LNCaP clone FGC (cell line): ENCODE measurements at regions not wholly inside any gene's neighbourhood (a gene's known extent, or its start where the extent isn't known, plus 50 kb on each side); places are given as distances from the start of the nearest gene placed in this dataset.
"Not testable (repeated sequence)": the region's sequence is repeated elsewhere in the genome, so short reads cannot be mapped to it uniquely, and the experiment has no call there.

Experiments used
- DNase-seq: peaks from one replicate; pipeline ENCODE4 v3.0.0-alpha.2; 2011; ENCODE audit warnings: low read depth
- H3K4me3 ChIP-seq: 2 replicates; pipeline ENCODE4 v1.5.1; 2011; ENCODE audit warnings: mild to moderate bottlenecking, low read depth, low read length, control low read depth
- TF ChIP-seq, protein P1 (sequence below): IDR thresholded peaks from 2 replicates; pipeline ENCODE4 v1.5.1; 2012; ENCODE audit warnings: mild to moderate bottlenecking; ENCODE audit not compliant: control insufficient read depth, insufficient read depth; ENCODE audit errors: extremely low read depth

DNA sequence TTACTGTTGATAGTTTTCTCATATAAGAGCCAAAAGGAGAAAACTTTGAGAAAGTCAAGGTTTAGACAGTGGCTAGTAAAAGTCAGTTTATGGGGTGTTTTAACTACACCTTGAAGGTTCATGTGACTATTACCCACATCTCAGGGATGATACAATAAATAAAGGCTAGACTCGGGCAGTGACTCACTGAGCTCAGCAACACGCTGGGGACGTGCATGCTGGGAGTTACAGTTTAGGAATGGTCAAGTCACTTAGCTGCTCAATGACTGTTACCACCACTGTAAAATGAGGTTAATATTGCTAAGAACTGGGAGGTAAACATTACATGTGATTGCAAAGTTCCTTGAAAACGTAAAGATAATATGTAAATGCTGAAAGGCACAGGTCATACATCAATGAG is 1254.4 kb upstream of the PHF14 start:
- H3K4me3 ChIP-seq: no peak overlapping the region
- no peak for DNase-seq
- TF ChIP-seq, protein P1, sequence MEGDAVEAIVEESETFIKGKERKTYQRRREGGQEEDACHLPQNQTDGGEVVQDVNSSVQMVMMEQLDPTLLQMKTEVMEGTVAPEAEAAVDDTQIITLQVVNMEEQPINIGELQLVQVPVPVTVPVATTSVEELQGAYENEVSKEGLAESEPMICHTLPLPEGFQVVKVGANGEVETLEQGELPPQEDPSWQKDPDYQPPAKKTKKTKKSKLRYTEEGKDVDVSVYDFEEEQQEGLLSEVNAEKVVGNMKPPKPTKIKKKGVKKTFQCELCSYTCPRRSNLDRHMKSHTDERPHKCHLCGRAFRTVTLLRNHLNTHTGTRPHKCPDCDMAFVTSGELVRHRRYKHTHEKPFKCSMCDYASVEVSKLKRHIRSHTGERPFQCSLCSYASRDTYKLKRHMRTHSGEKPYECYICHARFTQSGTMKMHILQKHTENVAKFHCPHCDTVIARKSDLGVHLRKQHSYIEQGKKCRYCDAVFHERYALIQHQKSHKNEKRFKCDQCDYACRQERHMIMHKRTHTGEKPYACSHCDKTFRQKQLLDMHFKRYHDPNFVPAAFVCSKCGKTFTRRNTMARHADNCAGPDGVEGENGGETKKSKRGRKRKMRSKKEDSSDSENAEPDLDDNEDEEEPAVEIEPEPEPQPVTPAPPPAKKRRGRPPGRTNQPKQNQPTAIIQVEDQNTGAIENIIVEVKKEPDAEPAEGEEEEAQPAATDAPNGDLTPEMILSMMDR: no peak

DNA sequence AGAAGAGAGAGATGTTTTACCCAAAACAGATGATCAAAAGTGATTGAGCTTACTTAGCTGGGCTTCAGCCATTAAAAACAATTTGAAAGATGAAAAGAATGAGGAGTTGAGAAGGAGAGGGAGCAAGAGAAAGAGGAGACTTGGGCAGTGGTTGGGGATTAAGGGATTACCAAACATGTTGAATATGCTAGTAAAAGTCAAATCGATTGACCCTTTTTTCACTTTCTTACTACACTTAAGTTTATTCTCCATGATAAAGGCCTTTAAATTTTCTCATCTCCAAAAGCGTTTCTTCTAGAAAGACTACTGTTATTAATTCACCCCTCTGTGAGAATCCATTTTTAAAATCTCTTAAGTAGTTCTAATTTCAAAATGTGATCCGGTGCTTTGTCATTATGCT is 1254.0 kb upstream of the PHF14 start:
- TF ChIP-seq, protein P1: no peak
- DNase-seq: no peak
- no peak overlapping the region for H3K4me3 ChIP-seq

GRCh38 chr7:9725940-9726663 is 1247.6 kb upstream of the PHF14 start:
- DNase-seq, H3K4me3 ChIP-seq: not testable (repeated sequence)

DNA sequence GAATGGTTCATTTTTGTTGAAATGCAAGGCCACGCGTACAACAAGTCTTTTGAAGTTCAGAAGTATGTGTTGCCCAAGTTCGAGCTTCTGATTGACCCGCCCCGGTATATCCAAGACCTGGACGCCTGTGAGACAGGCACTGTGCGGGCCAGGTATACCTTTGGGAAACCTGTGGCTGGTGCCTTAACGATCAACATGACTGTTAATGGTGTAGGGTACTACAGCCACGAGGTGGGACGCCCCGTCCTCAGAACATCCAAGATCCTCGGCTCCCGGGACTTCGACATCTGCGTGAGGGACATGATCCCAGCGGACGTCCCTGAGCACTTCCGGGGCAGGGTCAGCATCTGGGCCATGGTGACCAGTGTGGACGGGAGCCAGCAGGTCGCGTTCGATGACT is 1246.9 kb upstream of the PHF14 start:
- DNase-seq, H3K4me3 ChIP-seq: not testable (repeated sequence)

- not testable (repeated sequence) for DNase-seq, H3K4me3 ChIP-seq
Observed at GRCh38 chr7:9727467-9727869, 1246.2 kb upstream of the PHF14 start.

GRCh38 chr7:9728014-9728657 is 1245.5 kb upstream of the PHF14 start:
- H3K4me3 ChIP-seq: not testable (repeated sequence)

DNA sequence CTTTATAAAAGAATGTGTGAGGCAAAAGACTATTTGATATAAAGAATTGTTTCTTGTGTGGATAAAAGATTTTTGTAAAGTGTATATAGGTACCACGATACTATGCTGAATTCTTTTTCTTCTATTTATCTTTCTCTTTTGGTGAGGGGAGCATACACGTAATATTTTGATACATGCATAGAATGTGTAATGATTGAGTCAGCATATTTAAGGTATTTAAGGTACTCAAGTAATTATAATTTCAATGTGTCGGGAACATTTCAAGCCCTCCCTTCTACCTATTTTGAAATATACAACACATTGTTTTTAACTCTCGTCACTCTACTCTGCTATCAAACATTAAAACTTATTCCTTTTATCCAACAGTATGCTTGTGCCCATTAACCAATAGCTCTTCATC is 1221.6 kb upstream of the PHF14 start:
- no peak overlapping the region for H3K4me3 ChIP-seq
- DNase-seq: no peak
- TF ChIP-seq, protein P1: no peak

More at GRCh38 chr7:9728014-9728657, 1245.5 kb upstream of the PHF14 start:
- not testable (repeated sequence) for DNase-seq

DNA sequence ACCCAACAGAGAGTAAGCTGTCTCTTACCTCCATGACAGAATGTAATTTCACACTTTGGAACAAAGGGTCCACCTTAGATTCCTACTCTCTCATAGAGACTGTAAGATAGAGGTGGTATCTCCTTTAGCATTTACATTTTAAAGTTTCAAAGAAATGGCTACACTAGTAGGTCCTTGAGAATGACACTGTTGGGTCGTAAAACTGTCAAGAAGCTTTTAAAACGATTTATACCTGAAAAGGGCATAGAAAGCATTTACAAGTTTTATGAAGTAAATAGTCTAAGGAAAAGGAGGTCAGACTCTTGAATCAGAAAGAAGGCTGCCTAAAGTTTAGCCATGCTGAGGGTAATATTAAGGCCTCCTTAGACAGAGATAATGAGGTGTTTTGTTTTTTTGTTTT is 1212.4 kb upstream of the PHF14 start:
- no peak overlapping the region for H3K4me3 ChIP-seq
- DNase-seq: no peak
- TF ChIP-seq, protein P1: no peak

GRCh38 chr7:9776900-9777299 is 1196.8 kb upstream of the PHF14 start:
- H3K4me3 ChIP-seq: no peak overlapping the region
- DNase-seq: no peak
- TF ChIP-seq, protein P1: no peak
